DOHH2 (cell line): ENCODE measurements at regions not wholly inside any gene's neighbourhood (a gene's known extent, or its start where the extent isn't known, plus 50 kb on each side); places are given as distances from the start of the nearest gene placed in this dataset.

Experiments
- H3F3A ChIP-seq: fragments of 200-600 bp; sonication (generic), shearing (Covaris generic); 2 replicates; pipeline ENCODE4 v1.6.0; 2016; ENCODE audit warnings: antibody characterized with exemption, mild to moderate bottlenecking; ENCODE audit not compliant: control insufficient read depth, insufficient read depth
- H3K27ac ChIP-seq: fragments of 200-600 bp; sonication (generic); 2 replicates; pipeline ENCODE4 v1.5.1; 2014; ENCODE audit warnings: low read depth, mild to moderate bottlenecking, low read length, moderate library complexity
- H3K27me3 ChIP-seq: fragments of 200-600 bp; sonication (generic); 2 replicates; pipeline ENCODE4 v1.6.1; 2014; ENCODE audit warnings: mild to moderate bottlenecking, low read length, mixed read lengths; ENCODE audit not compliant: control insufficient read depth
- H3K36me3 ChIP-seq: fragments of 200-600 bp; sonication (generic); 2 replicates; pipeline ENCODE4 v1.6.1; 2014; ENCODE audit warnings: mild to moderate bottlenecking, low read length, moderate library complexity, mixed read lengths; ENCODE audit not compliant: control insufficient read depth
- H3K4me1 ChIP-seq: fragments of 200-600 bp; sonication (generic); 2 replicates; pipeline ENCODE4 v1.6.1; 2014; ENCODE audit warnings: mild to moderate bottlenecking, low read length, mixed read lengths; ENCODE audit not compliant: control insufficient read depth
- H3K4me2 ChIP-seq: fragments of 200-600 bp; sonication (generic); 2 replicates; pipeline ENCODE4 v1.6.0; 2014; ENCODE audit warnings: mild to moderate bottlenecking, low read length, moderate library complexity
- H3K4me3 ChIP-seq: fragments of 200-600 bp; sonication (generic); 2 replicates; pipeline ENCODE4 v1.5.1; 2014; ENCODE audit warnings: mild to moderate bottlenecking, low read length, mixed read lengths
- H3K79me2 ChIP-seq: fragments of 200-600 bp; sonication (generic); 2 replicates; pipeline ENCODE4 v1.6.1; 2014; ENCODE audit warnings: mild to moderate bottlenecking, low read length, mixed read lengths; ENCODE audit not compliant: control insufficient read depth
- H3K9me2 ChIP-seq: fragments of 200-600 bp; sonication (generic); replicated peaks from 2 replicates; pipeline ENCODE4 v1.6.1; 2014; ENCODE audit warnings: mild to moderate bottlenecking, low read length, mixed read lengths; ENCODE audit not compliant: control insufficient read depth
- H3K9me3 ChIP-seq: fragments of 200-600 bp; sonication (generic); 2 replicates; pipeline ENCODE4 v1.6.1; 2014; ENCODE audit warnings: antibody characterized with exemption, low read length, mixed read lengths; ENCODE audit not compliant: control insufficient read depth, insufficient read depth
- H4K20me1 ChIP-seq: fragments of 200-600 bp; sonication (generic); 2 replicates; pipeline ENCODE4 v1.6.0; 2014; ENCODE audit warnings: low read depth, mild to moderate bottlenecking, antibody characterized with exemption, low read length, moderate library complexity; ENCODE audit not compliant: control insufficient read depth, insufficient read depth
- CTCF ChIP-seq: fragments of 200-600 bp; sonication (generic); IDR thresholded peaks from one replicate; pipeline ENCODE4 v1.5.1; 2014; ENCODE audit warnings: antibody characterized with exemption, mild to moderate bottlenecking, low read depth, low read length; ENCODE audit not compliant: poor library complexity, severe bottlenecking
- EZH2phosphoT487 ChIP-seq: fragments of 200-600 bp; sonication (generic); IDR thresholded peaks from 2 replicates; pipeline ENCODE4 v1.6.1; 2017; ENCODE audit warnings: borderline replicate concordance, mild to moderate bottlenecking, antibody characterized with exemption, low read length, moderate library complexity, mixed read lengths

- Histone ChIP-seq H3K4me2 (no peak overlapping the region), H3K9me3 (no peaks in the 10 kb centered on the region), H4K20me1 (no peaks in the 10 kb centered on the region), H3K4me3 (no peak overlapping the region), H3K79me2 (no peaks in the 10 kb centered on the region), H3K27ac (no peak overlapping the region), H3K4me1 (peaks cover 4% of the 10 kb centered on the region; the same call in 1 of the 2 replicates), H3K27me3 (no peaks in the 10 kb centered on the region), H3K9me2 (no peaks in the 10 kb centered on the region), H3K36me3 (no peaks in the 10 kb centered on the region), H3F3A (no peaks in the 10 kb centered on the region)
- TF ChIP-seq EZH2phosphoT487 (no peak), CTCF (no peak)
Measured at GRCh38 chr3:117303443-117303842, 593.9 kb downstream of the TUSC7 start.

GRCh38 chr3:117304681-117305080 lies 595.1 kb downstream of the TUSC7 start:
- no peaks in the 10 kb centered on the region for H3K9me2 ChIP-seq
- H3K36me3 ChIP-seq, result no peaks in the 10 kb centered on the region
- H3K4me2 ChIP-seq, result no peak overlapping the region
- no peaks in the 10 kb centered on the region for H3K9me3 ChIP-seq
- H3F3A ChIP-seq, result no peaks in the 10 kb centered on the region
- H3K4me3 ChIP-seq, result no peak overlapping the region
- H3K27ac ChIP-seq, result no peak overlapping the region
- no peak for TF ChIP-seq EZH2phosphoT487
- no peak for TF ChIP-seq CTCF
- peaks cover 4% of the 10 kb centered on the region; the same call in 1 of the 2 replicates for H3K4me1 ChIP-seq
- H3K27me3 ChIP-seq, result no peaks in the 10 kb centered on the region
- H4K20me1 ChIP-seq, result no peaks in the 10 kb centered on the region
- H3K79me2 ChIP-seq, result no peaks in the 10 kb centered on the region

GRCh38 chr3:117305681-117306080 lies 596.1 kb downstream of the TUSC7 start:
- H3K4me2 ChIP-seq, result no peak overlapping the region
- no peaks in the 10 kb centered on the region for H3K9me3 ChIP-seq
- H3K27me3 ChIP-seq, result no peaks in the 10 kb centered on the region
- H3F3A ChIP-seq, result no peaks in the 10 kb centered on the region
- TF ChIP-seq CTCF, result no peak
- TF ChIP-seq EZH2phosphoT487, result no peak
- no peaks in the 10 kb centered on the region for H3K36me3 ChIP-seq
- no peak overlapping the region for H3K4me3 ChIP-seq
- peaks cover 4% of the 10 kb centered on the region; the same call in 1 of the 2 replicates for H3K4me1 ChIP-seq
- H3K27ac ChIP-seq, result no peak overlapping the region
- no peaks in the 10 kb centered on the region for H3K9me2 ChIP-seq
- no peaks in the 10 kb centered on the region for H3K79me2 ChIP-seq
- H4K20me1 ChIP-seq, result no peaks in the 10 kb centered on the region

- Histone ChIP-seq H3K27me3 (no peaks in the 10 kb centered on the region), H3K27ac (no peak overlapping the region), H3K4me3 (no peak overlapping the region), H3F3A (no peaks in the 10 kb centered on the region), H3K4me2 (no peak overlapping the region), H4K20me1 (no peaks in the 10 kb centered on the region), H3K36me3 (no peaks in the 10 kb centered on the region), H3K79me2 (no peaks in the 10 kb centered on the region), H3K4me1 (peaks cover 4% of the 10 kb centered on the region; the same call in 1 of the 2 replicates), H3K9me2 (no peaks in the 10 kb centered on the region), H3K9me3 (no peaks in the 10 kb centered on the region)
- no peak for TF ChIP-seq EZH2phosphoT487
Measured at GRCh38 chr3:117306299-117306698, 596.7 kb downstream of the TUSC7 start.
